SK-N-SH treated with all-trans-retinoic acid at 6 μM for 48 hours (cell line): ENCODE measurements at regions not wholly inside any gene's neighbourhood (a gene's known extent, or its start where the extent isn't known, plus 50 kb on each side); places are given as distances from the start of the nearest gene placed in this dataset.

Experiments
- ARNTL ChIP-seq: fragments of 450-650 bp; formaldehyde crosslinking; IDR thresholded peaks from 2 replicates; pipeline ENCODE4 v1.5.0; 2020; ENCODE audit warnings: low read depth, mild to moderate bottlenecking, moderate library complexity, borderline replicate concordance
- CSDC2 ChIP-seq: fragments of 250-450 bp; sonication (Bioruptor Pico); IDR thresholded peaks from 2 replicates; pipeline ENCODE4 v1.5.0; 2020; ENCODE audit warnings: mild to moderate bottlenecking, moderate library complexity
- ESRRG ChIP-seq: fragments of 250-450 bp; sonication (Bioruptor Pico); IDR thresholded peaks from 2 replicates; pipeline ENCODE4 v1.6.1; 2021; ENCODE audit warnings: mild to moderate bottlenecking
- GLIS3 ChIP-seq: fragments of 250-450 bp; sonication (Bioruptor Pico); IDR thresholded peaks from 2 replicates; pipeline ENCODE4 v1.5.0; 2020; ENCODE audit warnings: mild to moderate bottlenecking, moderate library complexity
- PATZ1 ChIP-seq: fragments of 250-450 bp; sonication (Bioruptor Pico); IDR thresholded peaks from 2 replicates; pipeline ENCODE4 v1.8.0; 2020; ENCODE audit warnings: mild to moderate bottlenecking, moderate library complexity, borderline replicate concordance
- RARB ChIP-seq: fragments of 250-450 bp; sonication (Bioruptor Pico); IDR thresholded peaks from 2 replicates; pipeline ENCODE4 v1.8.0; 2021; ENCODE audit warnings: mild to moderate bottlenecking, moderate library complexity
- ZFP3 ChIP-seq: fragments of 250-450 bp; sonication (Bioruptor Pico); IDR thresholded peaks from 2 replicates; pipeline ENCODE4 v1.5.0; 2020; ENCODE audit warnings: mild to moderate bottlenecking, moderate library complexity
- ZFP30 ChIP-seq: fragments of 450-650 bp; formaldehyde crosslinking; IDR thresholded peaks from 2 replicates; pipeline ENCODE4 v1.5.0; 2022; ENCODE audit warnings: mild to moderate bottlenecking, moderate library complexity
- ZNF70 ChIP-seq: fragments of 450-650 bp; formaldehyde crosslinking; IDR thresholded peaks from 2 replicates; pipeline ENCODE4 v1.5.0; 2020; ENCODE audit warnings: mild to moderate bottlenecking, moderate library complexity

GRCh38 chr19:29390742-29391141 lies 135.1 kb upstream of the VSTM2B start:
- TF ChIP-seq ZFP30 (CRISPR knock-in tag): no peak
- TF ChIP-seq ZNF70: no peak
- no peak for TF ChIP-seq ZFP3 (CRISPR knock-in tag)
- TF ChIP-seq CSDC2 (CRISPR knock-in tag): no peak
- no peak for TF ChIP-seq GLIS3 (CRISPR knock-in tag)
- no peak for TF ChIP-seq RARB (CRISPR knock-in tag)
- no peak for TF ChIP-seq ESRRG (CRISPR knock-in tag)
- no peak for TF ChIP-seq ARNTL (CRISPR knock-in tag)
- TF ChIP-seq PATZ1 (CRISPR knock-in tag): no peak
